Neural cell (in vitro differentiated cells): ENCODE measurements at regions not wholly inside any gene's neighbourhood (a gene's known extent, or its start where the extent isn't known, plus 50 kb on each side); places are given as distances from the start of the nearest gene placed in this dataset.

Experiments
- H2AFZ ChIP-seq: fragments of 200-600, 300-800 bp; sonication (generic), shearing (Covaris generic); 2 replicates; pipeline ENCODE4 v1.6.0; 2014; ENCODE audit warnings: low read depth, mild to moderate bottlenecking, antibody characterized with exemption, low read length, moderate library complexity
- H3F3A ChIP-seq: fragments of 200-600 bp; shearing (Covaris generic); 2 replicates; pipeline ENCODE4 v1.6.1; 2016; ENCODE audit warnings: mild to moderate bottlenecking, moderate library complexity, mixed read lengths, antibody characterized with exemption, low read length; ENCODE audit not compliant: insufficient read depth, poor library complexity, severe bottlenecking
- H3K27ac ChIP-seq: fragments of 200-600, 300-800 bp; sonication (generic), shearing (Covaris generic); 2 replicates; pipeline ENCODE4 v1.5.1; 2014; ENCODE audit warnings: mild to moderate bottlenecking, low read length, moderate library complexity
- H3K27me3 ChIP-seq: fragments of 300-800, 200-600 bp; sonication (generic), shearing (Covaris generic); 2 replicates; pipeline ENCODE4 v1.6.0; 2014; ENCODE audit warnings: mild to moderate bottlenecking, low read depth, low read length, moderate library complexity; ENCODE audit not compliant: insufficient read depth
- H3K36me3 ChIP-seq: fragments of 300-800, 200-600 bp; sonication (generic), shearing (Covaris generic); 2 replicates; pipeline ENCODE4 v1.5.1; 2014; ENCODE audit warnings: mild to moderate bottlenecking, antibody characterized with exemption, low read length, moderate library complexity; ENCODE audit not compliant: insufficient read depth
- H3K4me2 ChIP-seq: fragments of 300-800, 200-600 bp; sonication (generic), shearing (Covaris generic); 2 replicates; pipeline ENCODE4 v1.6.0; 2014; ENCODE audit warnings: mild to moderate bottlenecking, low read length
- H3K4me3 ChIP-seq: fragments of 300-800, 200-600 bp; sonication (generic), shearing (Covaris generic); 2 replicates; pipeline ENCODE4 v1.5.1; 2014; ENCODE audit warnings: mild to moderate bottlenecking, low read length, moderate library complexity
- H3K79me2 ChIP-seq: fragments of 200-600 bp; shearing (Covaris generic); replicated peaks from 2 replicates; pipeline ENCODE4 v1.6.0; 2014; ENCODE audit warnings: mild to moderate bottlenecking, low read length, moderate library complexity; ENCODE audit not compliant: insufficient read depth
- H3K9ac ChIP-seq: fragments of 300-800, 200-600 bp; sonication (generic), shearing (Covaris generic); 2 replicates; pipeline ENCODE4 v1.6.1; 2016; ENCODE audit warnings: mild to moderate bottlenecking, low read length, mixed read lengths
- H3K9me2 ChIP-seq: fragments of 200-600 bp; shearing (Covaris generic); 2 replicates; pipeline ENCODE4 v1.6.1; 2016; ENCODE audit warnings: mild to moderate bottlenecking, low read length, mixed read lengths; ENCODE audit not compliant: insufficient read depth
- H3K9me3 ChIP-seq: fragments of 200-600, 300-800 bp; sonication (generic), shearing (Covaris generic); 2 replicates; pipeline ENCODE4 v1.6.1; 2016; ENCODE audit warnings: mild to moderate bottlenecking, mixed run types, low read length, moderate library complexity, mixed read lengths
- H4K20me1 ChIP-seq: fragments of 200-600 bp; shearing (Covaris generic); 2 replicates; pipeline ENCODE4 v1.6.1; 2016; ENCODE audit warnings: mild to moderate bottlenecking, mixed run types; ENCODE audit not compliant: insufficient read depth
- CTCF ChIP-seq: fragments of 450-650 bp; IDR thresholded peaks from 2 replicates; pipeline ENCODE4 v1.5.1; 2014; ENCODE audit warnings: antibody characterized with exemption, mild to moderate bottlenecking, moderate library complexity; ENCODE audit not compliant: poor library complexity, severe bottlenecking
- EP300 ChIP-seq: fragments of 450-650 bp; conservative IDR thresholded peaks from 2 replicates; pipeline ENCODE4 v1.6.1; 2014; ENCODE audit warnings: antibody characterized with exemption, mild to moderate bottlenecking, moderate library complexity; ENCODE audit not compliant: poor library complexity, severe bottlenecking
- EZH2 ChIP-seq: fragments of 200-600, 300-800 bp; shearing (Covaris generic), sonication (generic); IDR thresholded peaks from 2 replicates; pipeline ENCODE4 v1.6.1; 2014; ENCODE audit warnings: antibody characterized with exemption, low read length, borderline replicate concordance, mild to moderate bottlenecking; ENCODE audit not compliant: insufficient read depth, poor library complexity, severe bottlenecking
- MXI1 ChIP-seq: fragments of 450-650 bp; conservative IDR thresholded peaks from 2 replicates; pipeline ENCODE4 v1.6.1; 2014; ENCODE audit warnings: antibody characterized with exemption, mild to moderate bottlenecking; ENCODE audit not compliant: poor library complexity, severe bottlenecking
- POLR2AphosphoS5 ChIP-seq: IDR thresholded peaks from 2 replicates; pipeline ENCODE4 v1.6.1; 2012
- RAD21 ChIP-seq: fragments of 450-650 bp; conservative IDR thresholded peaks from 2 replicates; pipeline ENCODE4 v1.6.1; 2014; ENCODE audit warnings: antibody characterized with exemption, mild to moderate bottlenecking, moderate library complexity
- REST ChIP-seq: IDR thresholded peaks from 2 replicates; pipeline ENCODE4 v1.6.1; 2012; ENCODE audit warnings: borderline replicate concordance
- SMC3 ChIP-seq: fragments of 450-650 bp; conservative IDR thresholded peaks from 2 replicates; pipeline ENCODE4 v1.6.1; 2014; ENCODE audit warnings: antibody characterized with exemption, mild to moderate bottlenecking, moderate library complexity; ENCODE audit not compliant: poor library complexity
- TAF1 ChIP-seq: IDR thresholded peaks from 2 replicates; pipeline ENCODE4 v1.6.1; 2012; ENCODE audit warnings: low read depth

- Histone ChIP-seq H3K36me3 (no peaks in the 10 kb centered on the region), H3K4me3 (no peak overlapping the region), H3F3A (no peaks in the 10 kb centered on the region), H3K27ac (no peak overlapping the region), H2AFZ (no peak overlapping the region), H3K9ac (no peak overlapping the region), H3K9me2 (no peaks in the 10 kb centered on the region), H3K27me3 (no peaks in the 10 kb centered on the region), H3K9me3 (no peaks in the 10 kb centered on the region), H3K79me2 (no peaks in the 10 kb centered on the region), H4K20me1 (no peaks in the 10 kb centered on the region), H3K4me2 (no peak overlapping the region)
- no peak for TF ChIP-seq CTCF
- TF ChIP-seq MXI1 = no peak
- TF ChIP-seq TAF1 = no peak
- TF ChIP-seq REST = no peak
- no peak for TF ChIP-seq POLR2AphosphoS5
- TF ChIP-seq SMC3 = no peak
- no peak for TF ChIP-seq RAD21
- TF ChIP-seq EZH2 = no peak
- no peak for TF ChIP-seq EP300
Observed at GRCh38 chr4:138567696-138568095, 325.5 kb upstream of the SLC7A11 start.

GRCh38 chr4:138565576-138565975, 323.4 kb upstream of the SLC7A11 start:
- H3K79me2 ChIP-seq = no peaks in the 10 kb centered on the region
- H3K9me3 ChIP-seq = no peaks in the 10 kb centered on the region
- H3F3A ChIP-seq = no peaks in the 10 kb centered on the region
- no peaks in the 10 kb centered on the region for H3K9me2 ChIP-seq
- TF ChIP-seq REST = no peak
- no peak for TF ChIP-seq CTCF
- no peak for TF ChIP-seq EZH2
- no peak for TF ChIP-seq EP300
- no peak for TF ChIP-seq POLR2AphosphoS5
- no peak overlapping the region for H3K4me3 ChIP-seq
- H3K36me3 ChIP-seq = no peaks in the 10 kb centered on the region
- no peak overlapping the region for H3K4me2 ChIP-seq
- no peaks in the 10 kb centered on the region for H4K20me1 ChIP-seq
- no peak overlapping the region for H3K27ac ChIP-seq
- H3K9ac ChIP-seq = no peak overlapping the region
- no peak overlapping the region for H2AFZ ChIP-seq
- no peaks in the 10 kb centered on the region for H3K27me3 ChIP-seq
